Stimulated activated CD4-positive, alpha-beta T cell treated with anti-CD3 and anti-CD28 coated beads, TNF-alpha, amount 100 ng/mL, for 48 hours (primary cell): ENCODE measurements at regions not wholly inside any gene's neighbourhood (a gene's known extent, or its start where the extent isn't known, plus 50 kb on each side); places are given as distances from the start of the nearest gene placed in this dataset.

Source experiments
- DNase-seq, 3 donors: peaks; one replicate each; pipeline ENCODE4 v3.0.0-alpha.2; 2020; ENCODE audit warnings: low read depth in 3 of 3

- no peak for DNase-seq
These were observed 87.0 kb downstream of the CD164 start for GRCh38 chr6:109295109-109295773.

DNA sequence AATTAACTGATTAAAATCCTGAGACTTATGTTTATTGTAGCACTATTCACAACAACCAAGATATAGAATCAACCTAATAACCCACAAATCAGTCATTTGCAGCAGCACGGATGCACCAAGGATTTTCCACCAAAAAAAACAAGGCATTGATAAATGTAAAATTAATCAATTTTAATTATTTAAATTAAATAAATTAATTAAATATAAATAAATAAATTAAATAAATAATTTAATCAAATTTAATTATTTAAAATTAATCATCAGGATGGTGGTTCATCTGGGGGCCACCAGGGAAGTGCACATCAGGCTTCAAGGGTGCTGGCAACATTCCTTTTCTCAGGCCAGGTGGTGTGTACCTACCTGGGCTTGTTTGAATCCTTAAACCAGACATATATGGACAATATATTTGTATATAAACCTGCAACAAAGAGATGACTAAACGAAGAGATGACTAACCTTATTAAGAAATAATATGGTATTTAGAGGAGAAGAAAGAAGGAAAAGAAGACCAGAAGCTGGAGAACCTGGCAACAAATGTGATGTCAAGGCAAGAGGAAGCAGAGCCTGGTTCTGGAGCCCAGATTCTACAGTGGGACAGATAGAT lies 89.2 kb downstream of the CD164 start:
- DNase-seq, result no peak

- DNase-seq, result no peak
These were observed 89.8 kb downstream of the CD164 start for GRCh38 chr6:109292420-109292819.

DNA sequence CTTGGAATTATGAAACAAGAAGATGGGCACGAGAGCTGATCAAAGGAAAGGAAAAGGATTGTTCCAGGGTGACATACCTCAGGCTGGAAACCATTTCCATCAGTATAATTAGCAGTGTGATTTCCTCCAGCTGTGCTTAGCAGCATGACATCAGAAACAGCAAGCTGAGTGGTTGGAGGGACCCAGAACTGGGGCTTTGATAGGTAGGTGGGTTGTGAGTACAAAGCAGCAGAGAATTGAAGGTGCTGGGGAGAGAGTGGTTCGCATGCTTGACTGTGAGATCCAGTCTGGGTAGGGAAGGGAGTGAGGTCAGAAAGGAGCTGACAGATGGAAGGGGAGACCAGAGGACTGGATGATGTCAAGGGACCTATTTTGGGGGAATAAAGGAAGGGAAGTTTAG lies 90.4 kb downstream of the CD164 start:
- DNase-seq, result no peak

GRCh38 chr6:109290143-109290931 lies 91.9 kb downstream of the CD164 start:
- no peak for DNase-seq

DNA sequence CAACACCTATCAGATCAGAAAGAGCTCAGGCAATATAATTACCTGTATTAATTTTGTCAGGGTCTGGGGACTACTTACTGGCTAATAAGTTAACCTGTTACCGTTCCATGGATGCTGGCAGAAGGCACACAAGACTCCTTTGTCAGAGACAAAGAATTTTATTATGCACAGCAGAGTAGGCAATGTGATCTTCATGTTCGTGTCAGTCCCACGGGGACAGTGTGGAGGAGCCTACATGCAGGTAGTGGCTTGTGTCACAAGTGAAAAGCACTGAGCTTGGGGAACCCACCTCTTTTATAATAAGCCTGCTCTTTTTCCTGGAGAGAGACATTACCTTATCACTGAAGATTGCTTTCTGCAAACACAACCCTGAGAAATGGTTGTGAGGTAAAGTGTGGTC lies 96.9 kb downstream of the CD164 start:
- DNase-seq, result no peak

DNA sequence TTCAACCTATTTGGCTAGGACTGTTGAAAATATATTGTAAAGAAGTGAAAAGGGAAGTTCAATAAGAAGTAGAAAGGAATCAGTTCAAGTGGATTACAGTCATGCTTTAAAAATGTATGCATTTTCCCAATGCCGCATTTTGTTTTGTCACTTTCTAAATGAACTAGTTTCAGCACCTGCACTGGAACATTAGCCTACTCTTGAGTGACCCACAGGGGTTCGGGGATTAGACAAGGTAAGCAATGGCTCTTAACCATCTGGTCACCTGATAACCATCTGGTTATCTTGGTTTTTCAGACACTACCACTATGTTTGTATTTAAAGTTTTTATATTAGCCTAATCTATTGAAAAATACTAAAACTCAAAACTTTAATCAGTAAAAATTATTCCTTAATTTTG lies 97.6 kb downstream of the CD164 start:
- no peak for DNase-seq

DNA sequence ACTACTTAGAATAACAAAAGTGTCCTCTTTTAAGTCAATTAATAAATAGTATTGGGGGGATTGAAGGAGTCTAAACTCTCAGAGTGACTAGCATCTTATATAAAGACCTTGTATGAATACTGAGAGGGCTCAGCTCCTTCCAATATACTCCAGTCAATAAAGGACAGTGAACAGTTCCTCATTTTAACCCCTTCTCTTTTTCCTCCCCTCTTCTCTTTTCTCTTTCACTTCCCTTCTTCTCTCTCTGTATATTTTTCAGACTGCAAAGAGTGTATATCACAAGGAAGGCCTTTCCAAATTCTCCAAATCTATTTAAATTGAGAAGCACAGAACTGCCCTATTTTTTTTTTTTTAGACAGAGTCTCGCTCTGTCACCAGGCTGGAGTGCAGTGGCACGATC lies 99.5 kb downstream of the CD164 start:
- DNase-seq, result no peak

GRCh38 chr6:109279628-109280027 lies 102.6 kb downstream of the CD164 start:
- DNase-seq, result no peak

- DNase-seq, result no peak
These were observed 110.6 kb downstream of the CD164 start for GRCh38 chr6:109271622-109272021.

DNA sequence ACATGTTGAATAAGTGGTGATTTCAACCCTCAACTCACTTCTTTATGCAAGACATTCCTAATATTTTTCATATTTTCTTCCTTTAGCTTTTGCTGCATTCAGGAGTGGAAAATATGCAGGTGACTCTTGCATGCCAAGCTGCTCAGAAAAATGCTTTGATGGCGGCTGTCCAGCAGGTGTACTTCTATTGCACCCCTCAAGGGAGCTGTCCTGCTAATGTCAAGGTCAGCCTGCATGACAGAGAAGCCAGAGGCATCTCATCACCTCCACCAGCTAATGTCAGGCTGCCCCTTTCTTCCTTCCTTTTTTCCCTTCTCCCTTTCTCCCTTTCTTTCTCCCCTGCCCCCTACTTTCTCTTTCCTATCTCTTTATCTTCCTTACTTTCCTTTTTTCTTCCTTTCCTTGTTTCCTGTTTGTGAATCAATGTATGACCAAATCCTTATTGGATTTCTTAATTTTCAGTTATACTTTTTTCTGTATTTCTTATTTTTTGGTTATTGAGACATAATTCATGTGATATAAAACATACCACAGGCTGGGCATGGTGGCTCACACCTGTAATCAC lies 112.2 kb downstream of the CD164 start:
- DNase-seq, result no peak

- DNase-seq, result no peak
These were observed 113.2 kb downstream of the CD164 start for GRCh38 chr6:109269057-109269456.

- DNase-seq, result no peak
These were observed 116.7 kb downstream of the CD164 start for GRCh38 chr6:109265530-109265929.

DNA sequence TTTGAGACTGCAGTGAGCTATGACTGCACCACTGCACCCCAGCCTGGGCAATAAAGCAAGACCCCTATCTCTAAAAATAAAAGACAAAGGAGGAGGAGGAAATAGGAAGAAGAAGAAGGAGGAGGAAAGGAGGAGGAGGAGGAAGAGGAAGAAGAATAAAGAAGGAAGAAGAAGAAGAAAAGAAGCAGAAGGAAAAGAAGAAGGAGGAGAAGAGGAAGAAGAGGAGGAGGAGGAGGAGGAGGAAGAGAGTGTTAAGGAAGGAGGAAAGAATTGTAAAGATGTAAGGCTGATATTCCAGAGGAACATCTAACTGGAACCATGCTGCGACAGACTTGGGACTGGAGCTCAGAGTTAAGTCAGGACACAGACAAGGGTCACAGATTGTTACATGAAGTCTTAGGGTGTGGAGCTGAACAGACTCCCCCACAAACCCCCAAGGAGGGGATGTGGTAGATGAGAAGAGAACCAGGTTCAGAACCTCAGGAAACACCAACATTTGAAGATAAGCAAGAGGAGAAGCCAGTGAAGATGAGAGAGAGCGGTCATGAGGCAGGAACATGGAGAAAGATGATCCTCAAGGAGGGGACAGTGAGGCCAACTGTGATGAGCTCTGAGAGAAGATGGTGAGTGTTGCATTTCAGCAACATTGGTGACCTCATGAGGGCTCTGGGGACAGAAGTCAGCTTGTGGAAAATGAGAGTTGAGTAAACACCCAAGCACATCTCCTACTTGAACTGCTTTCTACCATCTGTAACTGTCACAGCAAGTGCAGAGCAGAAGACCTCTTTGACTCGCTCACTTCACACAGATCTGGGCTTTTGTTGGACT lies 118.2 kb downstream of the CD164 start:
- no peak for DNase-seq

DNA sequence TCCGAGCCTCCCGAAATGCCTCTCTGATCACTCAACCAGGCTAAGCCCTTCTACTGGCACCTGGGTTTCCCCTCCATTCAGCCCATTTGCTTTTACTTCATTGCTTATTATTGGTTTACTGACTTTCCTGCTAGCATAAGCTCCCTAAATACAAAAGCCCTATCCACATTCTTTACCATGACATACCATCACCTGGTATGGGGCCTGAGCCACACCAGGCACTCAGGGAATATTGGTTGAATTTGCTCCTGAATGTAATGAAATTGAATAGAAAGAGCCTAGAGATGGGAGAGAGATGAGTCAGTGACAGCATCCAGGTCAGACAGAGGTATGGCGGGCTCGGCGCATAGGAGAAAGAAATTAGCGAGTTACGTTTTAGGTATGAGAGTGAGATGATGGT lies 120.0 kb downstream of the CD164 start:
- DNase-seq, result no peak

GRCh38 chr6:109261811-109262210 lies 120.5 kb downstream of the CD164 start:
- DNase-seq, result no peak

DNA sequence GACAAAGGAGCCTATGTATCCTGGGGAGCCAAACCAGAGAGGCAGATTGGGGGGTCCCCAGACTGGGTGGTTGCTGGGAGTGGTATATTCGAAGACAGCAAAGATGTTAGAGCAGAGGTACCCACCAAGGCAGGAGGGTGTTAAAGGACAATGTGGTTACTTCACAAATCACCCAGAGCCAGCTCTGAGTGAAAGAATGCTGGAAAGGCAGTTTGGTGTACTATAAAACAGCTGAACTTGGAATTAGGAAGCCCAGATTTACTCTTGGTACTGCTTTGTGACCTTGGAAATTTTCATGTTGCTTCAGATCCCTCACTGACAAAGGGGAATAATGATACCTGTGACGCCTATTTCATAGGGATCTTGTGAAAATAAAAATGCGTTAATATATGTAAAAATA lies 121.6 kb downstream of the CD164 start:
- DNase-seq, result no peak

- DNase-seq, result no peak
These were observed 122.1 kb downstream of the CD164 start for GRCh38 chr6:109260126-109260525.

DNA sequence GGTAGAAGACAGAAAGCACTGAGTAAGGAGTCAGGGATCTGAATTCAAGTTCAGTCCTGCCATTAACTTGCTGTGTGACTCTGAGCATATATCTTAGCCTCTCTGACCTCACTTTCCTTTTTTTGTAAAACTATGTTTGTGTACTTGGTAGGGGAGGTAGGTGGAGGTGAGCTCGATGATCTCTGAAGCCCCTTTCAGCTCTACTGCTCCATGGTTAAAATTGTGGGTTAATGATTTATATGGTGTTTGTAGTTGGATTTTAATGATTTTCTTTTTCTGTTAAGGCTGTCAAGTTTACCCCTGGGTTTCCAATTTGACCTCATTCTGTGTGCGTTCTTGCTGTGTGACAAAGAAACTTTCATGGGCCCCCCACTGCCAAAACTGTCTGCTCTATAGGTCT lies 124.1 kb downstream of the CD164 start:
- DNase-seq, result no peak

DNA sequence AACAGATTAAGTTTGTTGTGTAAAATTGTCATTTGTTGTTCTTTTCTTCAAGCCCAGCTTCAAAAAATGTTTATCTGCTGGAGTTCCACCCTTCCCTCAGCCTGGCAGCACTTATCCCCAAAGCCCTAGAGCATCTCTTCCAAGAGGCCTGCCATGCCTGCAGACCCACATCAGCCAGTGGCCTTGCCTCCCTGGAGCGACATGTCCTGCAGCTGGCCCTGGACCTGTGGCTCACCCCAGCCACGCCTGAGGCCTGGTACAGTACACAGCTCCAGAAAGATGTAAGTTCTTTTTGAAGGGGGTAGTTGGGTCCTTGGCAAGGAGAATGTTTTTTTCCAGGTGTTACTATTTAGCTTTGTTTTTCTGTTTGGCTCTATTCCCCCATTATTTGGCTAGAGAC lies 124.8 kb downstream of the CD164 start:
- DNase-seq, result no peak

GRCh38 chr6:109255946-109256640 lies 126.2 kb downstream of the CD164 start:
- DNase-seq, result no peak
